HEK293 (cell line): ENCODE measurements at regions not wholly inside any gene's neighbourhood (a gene's known extent, or its start where the extent isn't known, plus 50 kb on each side); places are given as distances from the start of the nearest gene placed in this dataset.

Experiments used
- CTCF ChIP-seq: fragments of 450-650 bp; formaldehyde crosslinking; IDR thresholded peaks from 2 replicates; pipeline ENCODE4 v1.5.1; 2016; ENCODE audit warnings: missing biosample characterization, missing genetic modification characterization
- MYNN ChIP-seq: fragments of 450-650 bp; formaldehyde crosslinking; IDR thresholded peaks from 2 replicates; pipeline ENCODE4 v1.5.1; 2016; ENCODE audit warnings: missing biosample characterization, missing genetic modification characterization, borderline replicate concordance
- SP2 ChIP-seq: fragments of 450-650 bp; formaldehyde crosslinking; IDR thresholded peaks from 2 replicates; pipeline ENCODE4 v1.5.1; 2016; ENCODE audit warnings: missing biosample characterization, missing genetic modification characterization
- TCF7L2 ChIP-seq: IDR thresholded peaks from 2 replicates; pipeline ENCODE4 v1.6.1; 2011; ENCODE audit warnings: low read depth, mild to moderate bottlenecking, inconsistent platforms, low read length, moderate library complexity, borderline replicate concordance
- YY1 ChIP-seq: fragments of 450-650 bp; formaldehyde crosslinking; IDR thresholded peaks from 2 replicates; pipeline ENCODE4 v1.5.1; 2018; ENCODE audit warnings: missing biosample characterization, missing genetic modification characterization
- ZBTB17 ChIP-seq: fragments of 450-650 bp; formaldehyde crosslinking; IDR thresholded peaks from 2 replicates; pipeline ENCODE4 v1.5.1; 2016; ENCODE audit warnings: missing biosample characterization, missing genetic modification characterization
- ZNF701 ChIP-seq: fragments of 450-650 bp; formaldehyde crosslinking; IDR thresholded peaks from 2 replicates; pipeline ENCODE4 v1.5.1; 2016; ENCODE audit warnings: missing biosample characterization, missing genetic modification characterization

DNA sequence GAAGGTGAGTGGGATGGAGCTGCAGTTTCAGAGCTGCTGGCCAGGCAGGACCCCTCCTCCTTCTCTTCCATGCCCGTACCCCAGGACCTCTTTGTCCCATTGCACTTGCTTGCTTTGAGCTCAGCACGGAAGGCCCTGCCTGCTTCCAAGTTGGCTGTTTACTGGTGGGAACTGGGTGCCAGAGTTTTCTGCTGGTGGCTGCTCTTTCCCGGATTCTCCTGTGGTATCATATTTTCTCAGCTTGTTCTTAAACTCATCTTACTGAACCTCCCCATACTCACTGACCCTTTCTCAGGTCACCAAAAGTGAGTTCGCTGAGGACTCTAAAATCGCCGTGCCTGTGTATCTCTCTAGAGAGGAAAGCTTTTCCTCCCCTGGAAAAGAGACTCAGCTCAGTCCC is 297.7 kb upstream of the TNP1 start:
- TF ChIP-seq ZNF701 (tag by site-specific recombination) (no peak), ZBTB17 (tag by site-specific recombination) (no peak), CTCF (tag by site-specific recombination) (no peak), SP2 (no peak), MYNN (tag by site-specific recombination) (no peak), TCF7L2 (no peak), YY1 (tag by site-specific recombination) (no peak)
